ENCODE measurements at regions not wholly inside any gene's neighbourhood (a gene's known extent, or its start where the extent isn't known, plus 50 kb on each side); places are given as distances from the start of the nearest gene placed in this dataset.
"Not testable (repeated sequence)": the region's sequence is repeated elsewhere in the genome, so short reads cannot be mapped to it uniquely, and the experiment has no call there.

DNA sequence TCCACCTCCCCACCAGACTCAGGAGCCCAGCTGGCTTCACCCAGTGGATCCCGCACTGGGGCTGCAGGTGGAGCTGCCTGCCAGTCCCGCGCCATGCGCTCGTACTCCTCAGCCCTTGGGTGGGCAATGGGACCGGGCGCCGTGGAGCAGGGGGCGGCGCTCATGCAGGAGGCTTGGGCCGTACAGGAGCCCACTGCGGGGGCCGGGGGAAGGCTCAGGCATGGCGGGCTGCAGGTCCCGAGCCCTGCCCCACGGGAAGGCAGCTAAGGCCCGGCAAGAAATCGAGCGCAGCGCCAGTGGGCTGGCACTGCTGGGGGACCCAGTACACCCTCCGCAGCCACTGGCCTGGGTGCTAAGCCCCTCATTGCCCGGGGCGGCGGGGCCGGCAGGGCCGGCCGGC, 984.0 kb downstream of the TBL1XR1 start:
- DNase-seq (ENCODE audit: low spot score in 2 of 2); H3K36me3 ChIP-seq (replicated peaks); H3K4me1 ChIP-seq; H3K27me3 ChIP-seq (ENCODE audit: low read depth); H3K9me3 ChIP-seq; in situ Hi-C loops (cut with MboI; ENCODE audit: low sequenced_read_pairs); H3K4me3 ChIP-seq: not testable (repeated sequence)

GRCh38 chr3:176208915-176209314, 988.4 kb downstream of the TBL1XR1 start:
- H3K4me3 ChIP-seq, result no peak overlapping the region
- no peaks in the 10 kb centered on the region for H3K27me3 ChIP-seq (ENCODE audit: low read depth)
- no peaks in the 10 kb centered on the region for H3K9me3 ChIP-seq
- in situ Hi-C loops (cut with MboI; ENCODE audit: low sequenced_read_pairs), result no loop called here
- H3K36me3 ChIP-seq (replicated peaks), result no peaks in the 10 kb centered on the region
- no peak for DNase-seq (ENCODE audit: low spot score in 2 of 2)
- no peaks in the 10 kb centered on the region; the same call in 1 of the 2 replicates for H3K4me1 ChIP-seq

DNA sequence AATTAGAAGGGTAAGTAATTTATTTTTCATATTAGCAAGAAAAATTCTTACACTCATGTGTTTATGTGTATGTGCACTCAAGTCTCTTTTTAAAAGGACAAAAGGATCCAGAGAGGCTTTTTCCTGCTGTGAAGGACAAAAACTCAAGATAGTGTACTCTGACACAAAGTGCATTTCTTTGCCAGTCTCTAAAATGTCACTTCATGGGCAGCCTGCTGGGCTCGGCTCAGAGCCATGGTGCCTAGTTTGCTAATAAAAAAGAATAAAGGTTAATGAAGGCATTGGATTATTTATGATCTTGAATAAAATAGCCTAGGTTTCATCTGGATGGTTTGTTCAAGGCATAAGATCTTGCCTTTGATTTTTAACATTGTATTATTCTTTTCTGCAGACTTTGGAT, 989.0 kb downstream of the TBL1XR1 start:
- H3K27me3 ChIP-seq (ENCODE audit: low read depth), result no peaks in the 10 kb centered on the region
- H3K4me3 ChIP-seq, result no peak overlapping the region
- H3K4me1 ChIP-seq, result no peaks in the 10 kb centered on the region; the same call in 1 of the 2 replicates
- no peaks in the 10 kb centered on the region for H3K9me3 ChIP-seq
- DNase-seq (ENCODE audit: low spot score in 2 of 2), result no peak
- in situ Hi-C loops (cut with MboI; ENCODE audit: low sequenced_read_pairs), result no loop called here
- no peaks in the 10 kb centered on the region for H3K36me3 ChIP-seq (replicated peaks)

GRCh38 chr3:176206809-176207208, 990.5 kb downstream of the TBL1XR1 start:
- in situ Hi-C loops (cut with MboI; ENCODE audit: low sequenced_read_pairs), result no loop called here
- no peaks in the 10 kb centered on the region for H3K27me3 ChIP-seq (ENCODE audit: low read depth)
- H3K4me3 ChIP-seq, result no peak overlapping the region
- DNase-seq (ENCODE audit: low spot score in 2 of 2), result no peak
- no peaks in the 10 kb centered on the region for H3K36me3 ChIP-seq (replicated peaks)
- H3K9me3 ChIP-seq, result no peaks in the 10 kb centered on the region
- H3K4me1 ChIP-seq, result no peaks in the 10 kb centered on the region; the same call in 1 of the 2 replicates

DNA sequence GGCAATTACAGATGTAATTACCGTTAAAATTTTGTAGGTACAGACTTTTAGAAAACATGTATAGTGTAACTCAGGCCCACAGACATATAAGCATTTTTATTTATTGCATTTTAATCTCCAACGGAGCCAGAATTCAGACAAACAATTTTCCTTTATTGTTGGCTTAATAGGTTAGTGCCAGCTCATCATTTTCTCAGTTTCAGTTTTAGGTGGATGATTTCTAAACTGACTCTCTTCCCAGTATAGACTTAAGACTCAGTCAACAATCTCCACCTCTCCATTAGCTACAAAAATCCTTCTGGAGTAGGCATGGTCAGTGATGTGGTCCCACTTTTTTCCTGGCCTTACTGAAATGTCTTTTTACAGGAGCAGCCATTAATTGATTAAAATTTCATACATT, 994.6 kb downstream of the TBL1XR1 start:
- DNase-seq (ENCODE audit: low spot score in 2 of 2), result no peak
- in situ Hi-C loops (cut with MboI; ENCODE audit: low sequenced_read_pairs), result no loop called here
- H3K4me1 ChIP-seq, result no peaks in the 10 kb centered on the region
- no peaks in the 10 kb centered on the region for H3K9me3 ChIP-seq
- no peaks in the 10 kb centered on the region for H3K36me3 ChIP-seq (replicated peaks)
- no peak overlapping the region for H3K4me3 ChIP-seq
- no peaks in the 10 kb centered on the region for H3K27me3 ChIP-seq (ENCODE audit: low read depth)

- peaks cover 10% of the 10 kb centered on the region for H3K4me1 ChIP-seq
- peak; percentile 11 to 29 for DNase-seq (ENCODE audit: low spot score in 2 of 2)
Observed at GRCh38 chr3:176193032-176193730, 1004.1 kb downstream of the TBL1XR1 start.

DNA sequence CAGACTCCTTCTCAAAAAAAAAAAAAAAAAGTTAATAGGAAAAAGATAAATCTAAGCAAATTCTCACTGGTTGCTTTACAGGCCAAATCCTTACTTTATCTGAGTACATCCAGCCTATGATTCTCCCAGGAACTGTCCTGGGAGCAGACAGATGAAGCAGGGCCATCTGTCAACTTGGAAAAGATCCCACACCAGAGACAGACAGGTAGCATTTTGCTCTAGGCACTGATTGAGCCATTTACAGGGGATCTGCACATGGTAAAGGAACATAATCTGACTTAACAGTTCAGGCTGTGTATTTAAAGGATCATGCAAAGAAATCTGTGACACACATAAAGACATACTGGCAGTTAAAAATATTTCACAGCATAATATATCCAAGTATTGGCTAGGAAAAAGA, 1006.5 kb downstream of the TBL1XR1 start:
- peaks cover 10% of the 10 kb centered on the region for H3K4me1 ChIP-seq
- no peak for DNase-seq (ENCODE audit: low spot score in 2 of 2)
- no peaks in the 10 kb centered on the region for H3K9me3 ChIP-seq
- no peaks in the 10 kb centered on the region for H3K27me3 ChIP-seq (ENCODE audit: low read depth)
- H3K36me3 ChIP-seq (replicated peaks), result no peaks in the 10 kb centered on the region
- no peak overlapping the region for H3K4me3 ChIP-seq
- in situ Hi-C loops (cut with MboI; ENCODE audit: low sequenced_read_pairs), result no loop called here

More at GRCh38 chr3:176193032-176193730, 1004.1 kb downstream of the TBL1XR1 start:
- no peaks in the 10 kb centered on the region for H3K9me3 ChIP-seq
- no peaks in the 10 kb centered on the region for H3K27me3 ChIP-seq (ENCODE audit: low read depth)
- no peaks in the 10 kb centered on the region for H3K36me3 ChIP-seq (replicated peaks)
- no peak overlapping the region for H3K4me3 ChIP-seq
- in situ Hi-C loops (cut with MboI; ENCODE audit: low sequenced_read_pairs), result no loop called here

- H3K36me3 ChIP-seq (replicated peaks), result no peaks in the 10 kb centered on the region
- no peaks in the 10 kb centered on the region for H3K9me3 ChIP-seq
- no peaks in the 10 kb centered on the region for H3K27me3 ChIP-seq (ENCODE audit: low read depth)
- H3K4me1 ChIP-seq, result no peaks in the 10 kb centered on the region
- in situ Hi-C loops (cut with MboI; ENCODE audit: low sequenced_read_pairs), result no loop called here
- H3K4me3 ChIP-seq, result no peak overlapping the region
- DNase-seq (ENCODE audit: low spot score in 2 of 2), result no peak
Observed at GRCh38 chr3:176183181-176183580, 1014.1 kb downstream of the TBL1XR1 start.

GRCh38 chr3:176174060-176174459, 1023.2 kb downstream of the TBL1XR1 start:
- Histone ChIP-seq H3K36me3 (replicated peaks) (no peaks in the 10 kb centered on the region), H3K4me3 (no peak overlapping the region), H3K4me1 (no peaks in the 10 kb centered on the region), H3K9me3 (no peaks in the 10 kb centered on the region), H3K27me3 (ENCODE audit: low read depth) (no peaks in the 10 kb centered on the region; the same call in 1 of the 2 replicates)
- in situ Hi-C loops (cut with MboI; ENCODE audit: low sequenced_read_pairs), result no loop called here
- DNase-seq (ENCODE audit: low spot score in 2 of 2), result no peak

GRCh38 chr3:176172492-176172891, 1024.8 kb downstream of the TBL1XR1 start:
- peak in 1 of 2 experiments; percentile 36 for DNase-seq (ENCODE audit: low spot score in 2 of 2)
- no peaks in the 10 kb centered on the region for H3K4me1 ChIP-seq
- no peaks in the 10 kb centered on the region for H3K36me3 ChIP-seq (replicated peaks)
- no peak overlapping the region for H3K4me3 ChIP-seq
- H3K27me3 ChIP-seq (ENCODE audit: low read depth), result no peaks in the 10 kb centered on the region; the same call in 1 of the 2 replicates
- in situ Hi-C loops (cut with MboI; ENCODE audit: low sequenced_read_pairs), result no loop called here
- no peaks in the 10 kb centered on the region for H3K9me3 ChIP-seq

DNA sequence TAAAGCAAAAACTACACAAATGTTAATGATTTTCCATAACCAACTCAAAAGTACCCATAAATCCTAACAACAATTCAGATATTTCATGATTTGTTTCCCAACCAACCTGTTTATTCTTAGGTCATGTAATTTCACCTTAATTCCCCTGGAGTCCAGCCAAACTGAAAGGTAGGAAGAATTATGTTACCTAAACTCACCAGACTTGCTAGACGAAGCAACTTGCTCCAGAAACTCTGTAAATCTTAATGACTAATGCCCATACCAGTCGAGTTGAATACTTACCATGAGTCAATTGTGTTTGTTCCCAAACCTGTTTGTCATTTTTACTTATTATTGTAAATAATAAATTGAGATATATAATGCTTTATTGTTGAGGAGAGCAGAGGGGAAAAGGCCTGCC, 1030.0 kb downstream of the TBL1XR1 start:
- in situ Hi-C loops (cut with MboI; ENCODE audit: low sequenced_read_pairs), result no loop called here
- H3K27me3 ChIP-seq (ENCODE audit: low read depth), result no peaks in the 10 kb centered on the region
- no peaks in the 10 kb centered on the region for H3K36me3 ChIP-seq (replicated peaks)
- H3K9me3 ChIP-seq, result no peaks in the 10 kb centered on the region
- no peak for DNase-seq (ENCODE audit: low spot score in 2 of 2)
- H3K4me1 ChIP-seq, result no peaks in the 10 kb centered on the region
- no peak overlapping the region for H3K4me3 ChIP-seq

GRCh38 chr3:176160997-176161396, 1036.3 kb downstream of the TBL1XR1 start:
- Histone ChIP-seq H3K4me1 (no peaks in the 10 kb centered on the region), H3K36me3 (replicated peaks) (no peaks in the 10 kb centered on the region), H3K4me3 (no peak overlapping the region), H3K9me3 (no peaks in the 10 kb centered on the region), H3K27me3 (ENCODE audit: low read depth) (no peaks in the 10 kb centered on the region)
- DNase-seq (ENCODE audit: low spot score in 2 of 2), result no peak
- in situ Hi-C loops (cut with MboI; ENCODE audit: low sequenced_read_pairs), result no loop called here

DNA sequence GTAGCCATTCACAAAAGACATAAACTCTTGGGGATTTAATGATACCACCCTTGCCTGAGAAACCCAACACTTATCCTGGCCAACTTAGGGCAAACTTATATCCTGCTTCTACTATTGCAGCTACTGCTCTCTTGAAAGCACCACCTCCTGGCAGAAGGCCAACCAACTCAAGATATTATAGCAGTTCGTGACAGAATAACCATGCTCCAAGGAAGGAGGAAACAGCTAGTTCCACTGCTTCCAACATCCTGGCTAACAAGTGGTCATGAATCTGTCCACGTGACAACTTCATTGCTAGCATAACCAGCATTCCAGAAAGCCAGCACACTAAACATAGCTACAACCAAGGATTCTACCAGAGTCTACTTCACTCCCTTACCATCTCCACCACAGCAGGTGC, 1037.5 kb downstream of the TBL1XR1 start:
- no peaks in the 10 kb centered on the region for H3K4me1 ChIP-seq
- no peaks in the 10 kb centered on the region for H3K27me3 ChIP-seq (ENCODE audit: low read depth)
- in situ Hi-C loops (cut with MboI; ENCODE audit: low sequenced_read_pairs), result no loop called here
- H3K4me3 ChIP-seq, result no peak overlapping the region
- no peaks in the 10 kb centered on the region for H3K36me3 ChIP-seq (replicated peaks)
- DNase-seq (ENCODE audit: low spot score in 2 of 2), result no peak
- H3K9me3 ChIP-seq, result no peaks in the 10 kb centered on the region

- in situ Hi-C loops (cut with MboI; ENCODE audit: low sequenced_read_pairs), result no loop called here
- DNase-seq (ENCODE audit: low spot score in 2 of 2), result no peak
- H3K36me3 ChIP-seq (replicated peaks), result no peaks in the 10 kb centered on the region
- H3K4me1 ChIP-seq, result no peaks in the 10 kb centered on the region
- no peaks in the 10 kb centered on the region for H3K27me3 ChIP-seq (ENCODE audit: low read depth)
- no peaks in the 10 kb centered on the region for H3K9me3 ChIP-seq
- no peak overlapping the region for H3K4me3 ChIP-seq
Observed at GRCh38 chr3:176155012-176155411, 1042.3 kb downstream of the TBL1XR1 start.

- Histone ChIP-seq H3K27me3 (ENCODE audit: low read depth) (no peaks in the 10 kb centered on the region), H3K9me3 (no peaks in the 10 kb centered on the region), H3K4me3 (no peak overlapping the region), H3K36me3 (replicated peaks) (no peaks in the 10 kb centered on the region), H3K4me1 (no peaks in the 10 kb centered on the region)
- in situ Hi-C loops (cut with MboI; ENCODE audit: low sequenced_read_pairs), result no loop called here
- DNase-seq (ENCODE audit: low spot score in 2 of 2), result no peak
Observed at GRCh38 chr3:176149567-176149966, 1047.7 kb downstream of the TBL1XR1 start.

All from HAP-1 (cell line).